GM10248 (cell line): ENCODE measurements at regions not wholly inside any gene's neighbourhood (a gene's known extent, or its start where the extent isn't known, plus 50 kb on each side); places are given as distances from the start of the nearest gene placed in this dataset.

ENCODE experiments used
- CTCF ChIA-PET: fragments of 300-600 bp; sonication (Branson Sonifier 250); formaldehyde crosslinking; extraction: SDS; loops from one replicate; lab custom pipeline; 2021; ENCODE audit warnings: antibody characterized with exemption; lab: Yijun Ruan, JAX
- POLR2A ChIA-PET: fragments of 350-650 bp; sonication (Branson Sonifier 250); formaldehyde crosslinking; extraction: SDS; loops from one replicate; lab custom pipeline; 2020; ENCODE audit warnings: antibody characterized with exemption; lab: Yijun Ruan, JAX
- DNase-seq: peaks from one replicate; pipeline ENCODE4 v3.0.0; 2012; ENCODE audit errors: extremely low spot score
- CTCF ChIP-seq: IDR thresholded peaks from 2 replicates; pipeline ENCODE4 v1.5.1; 2012; ENCODE audit warnings: mild to moderate bottlenecking, low read depth; ENCODE audit errors: extremely low read depth, missing control alignments, control extremely low read depth

DNA sequence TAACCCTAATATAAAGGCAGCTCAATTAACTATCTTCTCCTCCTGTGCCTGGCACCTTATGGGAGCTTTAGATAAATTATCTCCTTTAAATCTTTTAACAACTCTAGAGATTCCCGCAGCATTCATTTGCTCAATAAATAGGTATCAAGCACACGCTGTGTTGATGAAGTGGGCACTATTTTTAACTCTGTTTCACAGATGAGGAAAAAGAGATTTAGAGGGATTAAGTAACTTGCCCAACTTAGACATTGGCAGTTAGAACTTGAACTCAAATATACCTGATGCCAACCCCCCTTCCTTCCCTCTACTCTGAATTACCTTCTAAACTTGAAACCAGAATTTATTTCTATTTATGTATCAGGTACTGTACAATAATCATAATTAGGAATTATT lies 112.4 kb downstream of the SH3TC2 start:
- ChIA-PET CTCF (interaction anchor here (1.0 to 2.9 kb wide), 3 partner anchors 10 to 211 kb away, joined by 3 to 16 read pairs (median 3); no protein-coding TSS in a partner anchor), POLR2A (no interaction called here)
- no peak for TF ChIP-seq CTCF
- DNase-seq = no peak

- POLR2A ChIA-PET = no interaction called here
- CTCF ChIA-PET = interaction anchor here (1.0 to 2.9 kb wide), 4 partner anchors 9 to 211 kb away, joined by 3 to 16 read pairs (median 3); no protein-coding TSS in a partner anchor
- no peak for TF ChIP-seq CTCF
- no peak for DNase-seq
Observed at GRCh38 chr5:148950892-148951291, 112.0 kb downstream of the SH3TC2 start.

DNA sequence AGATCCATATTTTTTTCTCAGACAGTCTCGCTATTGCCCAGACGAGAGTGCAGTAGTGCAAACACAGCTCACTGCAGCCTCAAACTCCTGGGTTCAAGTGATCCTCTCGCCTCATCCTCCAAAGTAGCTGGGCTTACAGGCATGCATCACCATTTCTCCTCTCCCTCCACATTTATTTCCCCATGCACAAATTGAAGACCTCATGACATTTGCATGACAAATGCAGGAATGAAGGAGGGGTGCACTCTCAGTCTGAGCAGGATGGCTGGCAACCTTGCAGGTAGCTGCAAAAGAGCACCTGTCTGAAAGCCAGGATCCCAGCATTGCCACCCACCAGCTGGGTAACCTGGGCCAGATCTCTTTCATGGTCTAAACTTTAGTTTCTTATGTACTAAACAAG lies 111.2 kb downstream of the SH3TC2 start:
- no peak for TF ChIP-seq CTCF
- CTCF ChIA-PET = interaction anchor here (1.1 to 2.9 kb wide), 2 partner anchors 9 to 45 kb away, joined by 3 to 16 read pairs; no protein-coding TSS in a partner anchor
- POLR2A ChIA-PET = no interaction called here
- no peak for DNase-seq

DNA sequence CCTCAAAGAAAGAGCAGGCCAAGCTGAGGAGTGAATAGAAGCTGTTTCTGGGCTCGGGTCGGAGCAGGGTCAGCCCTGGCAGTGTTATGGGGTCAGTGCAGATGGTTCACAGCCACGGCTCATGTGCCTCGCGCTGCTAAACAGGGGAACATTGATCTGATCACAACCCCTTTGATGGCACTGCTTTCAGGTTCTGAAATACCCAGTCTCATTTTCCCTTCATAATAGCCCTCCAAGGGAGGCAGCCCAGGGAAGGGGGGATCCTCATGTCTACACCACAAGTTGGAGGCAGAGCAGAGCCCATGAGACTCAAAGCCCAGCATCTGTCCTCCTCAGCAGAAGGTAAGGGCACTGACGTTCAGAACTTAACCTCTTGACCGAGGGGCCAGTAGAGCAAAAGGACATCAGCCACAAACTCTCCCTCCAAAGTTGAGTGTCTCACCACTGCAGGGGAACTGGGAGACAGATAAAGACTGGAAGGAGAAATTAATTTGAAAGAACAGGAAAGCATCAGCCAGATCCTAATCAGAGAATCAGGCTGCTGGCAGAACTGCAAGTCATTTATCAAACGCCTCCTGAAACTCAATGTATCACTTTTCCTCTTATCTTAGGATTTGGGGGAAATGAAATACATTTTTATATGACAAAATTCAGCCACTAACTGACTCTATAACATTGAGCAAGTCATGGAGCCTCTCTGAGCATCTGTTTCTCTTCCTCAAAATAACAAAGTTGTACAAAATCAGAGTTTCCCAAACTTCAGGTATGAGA lies 110.6 kb downstream of the SH3TC2 start:
- ChIA-PET CTCF (interaction anchor here (1.0 to 2.9 kb wide), 3 partner anchors 8 to 211 kb away, joined by 3 to 16 read pairs (median 3); no protein-coding TSS in a partner anchor), POLR2A (no interaction called here)
- TF ChIP-seq CTCF = no peak
- DNase-seq = no peak

- TF ChIP-seq CTCF = no peak
- CTCF ChIA-PET = interaction anchor here (0.5 to 1.3 kb wide), 4 partner anchors 13 to 541 kb away, joined by 3 read pairs; no protein-coding TSS in a partner anchor
- POLR2A ChIA-PET = no interaction called here
- no peak for DNase-seq
Observed at GRCh38 chr5:148953711-148954110, 109.2 kb downstream of the SH3TC2 start.
